ENCODE measurements at regions not wholly inside any gene's neighbourhood (a gene's known extent, or its start where the extent isn't known, plus 50 kb on each side); places are given as distances from the start of the nearest gene placed in this dataset.

- TF ChIP-seq, protein P1, sequence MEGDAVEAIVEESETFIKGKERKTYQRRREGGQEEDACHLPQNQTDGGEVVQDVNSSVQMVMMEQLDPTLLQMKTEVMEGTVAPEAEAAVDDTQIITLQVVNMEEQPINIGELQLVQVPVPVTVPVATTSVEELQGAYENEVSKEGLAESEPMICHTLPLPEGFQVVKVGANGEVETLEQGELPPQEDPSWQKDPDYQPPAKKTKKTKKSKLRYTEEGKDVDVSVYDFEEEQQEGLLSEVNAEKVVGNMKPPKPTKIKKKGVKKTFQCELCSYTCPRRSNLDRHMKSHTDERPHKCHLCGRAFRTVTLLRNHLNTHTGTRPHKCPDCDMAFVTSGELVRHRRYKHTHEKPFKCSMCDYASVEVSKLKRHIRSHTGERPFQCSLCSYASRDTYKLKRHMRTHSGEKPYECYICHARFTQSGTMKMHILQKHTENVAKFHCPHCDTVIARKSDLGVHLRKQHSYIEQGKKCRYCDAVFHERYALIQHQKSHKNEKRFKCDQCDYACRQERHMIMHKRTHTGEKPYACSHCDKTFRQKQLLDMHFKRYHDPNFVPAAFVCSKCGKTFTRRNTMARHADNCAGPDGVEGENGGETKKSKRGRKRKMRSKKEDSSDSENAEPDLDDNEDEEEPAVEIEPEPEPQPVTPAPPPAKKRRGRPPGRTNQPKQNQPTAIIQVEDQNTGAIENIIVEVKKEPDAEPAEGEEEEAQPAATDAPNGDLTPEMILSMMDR (conservative IDR thresholded peaks at IDR 0.05): no peak
- no peak for TF ChIP-seq EZH2 (IDR thresholded peaks at IDR 0.05; ENCODE audit: low read depth)
Measured at GRCh38 chr3:59412516-59412915, 362.7 kb upstream of the CFAP20DC start.

Measured in PC-9 (cell line).